ENCODE measurements at regions not wholly inside any gene's neighbourhood (a gene's known extent, or its start where the extent isn't known, plus 50 kb on each side); places are given as distances from the start of the nearest gene placed in this dataset.

DNA sequence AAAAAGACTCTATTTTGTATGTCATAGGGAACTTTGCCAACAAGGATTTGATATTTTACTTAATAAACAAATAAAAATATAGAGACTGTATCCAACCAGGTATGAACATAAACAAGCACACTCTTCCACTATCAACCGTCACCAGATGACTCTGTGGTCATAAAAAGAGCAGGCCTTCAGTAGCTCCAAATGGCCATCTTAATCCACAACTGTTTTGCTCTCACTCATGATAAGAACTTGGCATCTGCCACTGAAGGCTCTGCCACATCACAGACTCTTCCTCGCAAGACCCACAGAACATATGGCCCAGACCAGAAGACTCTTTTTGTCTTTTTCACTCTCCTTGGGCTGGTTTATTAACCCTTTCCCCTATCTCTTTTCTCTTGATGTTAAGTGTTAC lies 98.7 kb upstream of the POM121L12 start:
- WGBS, 2 experiments (ENCODE audit: insufficient coverage in 1 of 2, insufficient read length in 1 of 2): 48% methylated on average over 2 of the region's 2 CpGs; no CpG with 5 or more reads in 1 of the 2 experiments
- Histone ChIP-seq H3K27ac (ENCODE audit: low read depth, low read length) (no peak overlapping the region), H3K4me1 (ENCODE audit: control insufficient read depth, insufficient read depth, low read length) (no peaks in the 10 kb centered on the region), H3K9me3 (ENCODE audit: control insufficient read depth, low read length) (no peaks in the 10 kb centered on the region), H3K36me3 (ENCODE audit: control insufficient read depth, insufficient read depth, low read length) (no peaks in the 10 kb centered on the region), H3K4me3 (ENCODE audit: low read length) (no peak overlapping the region), H3K9ac (ENCODE audit: extremely low read depth, low read length, poor library complexity, severe bottlenecking) (no peak overlapping the region), H3K27me3 (ENCODE audit: control insufficient read depth, insufficient read depth, low read length, poor library complexity, severe bottlenecking) (no peaks in the 10 kb centered on the region)
- no peak for DNase-seq
- Mint-ChIP-seq H3K4me1 (no peaks in the 10 kb centered on the region), H3K9me3 (no peaks in the 10 kb centered on the region), H3K27ac (no peak overlapping the region), H3K4me3 (no peak overlapping the region), H3K27me3 (ENCODE audit: insufficient read depth) (no peaks in the 10 kb centered on the region), H3K36me3 (ENCODE audit: low read depth) (no peaks in the 10 kb centered on the region)
- TF ChIP-seq, protein P1, sequence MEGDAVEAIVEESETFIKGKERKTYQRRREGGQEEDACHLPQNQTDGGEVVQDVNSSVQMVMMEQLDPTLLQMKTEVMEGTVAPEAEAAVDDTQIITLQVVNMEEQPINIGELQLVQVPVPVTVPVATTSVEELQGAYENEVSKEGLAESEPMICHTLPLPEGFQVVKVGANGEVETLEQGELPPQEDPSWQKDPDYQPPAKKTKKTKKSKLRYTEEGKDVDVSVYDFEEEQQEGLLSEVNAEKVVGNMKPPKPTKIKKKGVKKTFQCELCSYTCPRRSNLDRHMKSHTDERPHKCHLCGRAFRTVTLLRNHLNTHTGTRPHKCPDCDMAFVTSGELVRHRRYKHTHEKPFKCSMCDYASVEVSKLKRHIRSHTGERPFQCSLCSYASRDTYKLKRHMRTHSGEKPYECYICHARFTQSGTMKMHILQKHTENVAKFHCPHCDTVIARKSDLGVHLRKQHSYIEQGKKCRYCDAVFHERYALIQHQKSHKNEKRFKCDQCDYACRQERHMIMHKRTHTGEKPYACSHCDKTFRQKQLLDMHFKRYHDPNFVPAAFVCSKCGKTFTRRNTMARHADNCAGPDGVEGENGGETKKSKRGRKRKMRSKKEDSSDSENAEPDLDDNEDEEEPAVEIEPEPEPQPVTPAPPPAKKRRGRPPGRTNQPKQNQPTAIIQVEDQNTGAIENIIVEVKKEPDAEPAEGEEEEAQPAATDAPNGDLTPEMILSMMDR (conservative IDR thresholded peaks at IDR 0.05): no peak

DNA sequence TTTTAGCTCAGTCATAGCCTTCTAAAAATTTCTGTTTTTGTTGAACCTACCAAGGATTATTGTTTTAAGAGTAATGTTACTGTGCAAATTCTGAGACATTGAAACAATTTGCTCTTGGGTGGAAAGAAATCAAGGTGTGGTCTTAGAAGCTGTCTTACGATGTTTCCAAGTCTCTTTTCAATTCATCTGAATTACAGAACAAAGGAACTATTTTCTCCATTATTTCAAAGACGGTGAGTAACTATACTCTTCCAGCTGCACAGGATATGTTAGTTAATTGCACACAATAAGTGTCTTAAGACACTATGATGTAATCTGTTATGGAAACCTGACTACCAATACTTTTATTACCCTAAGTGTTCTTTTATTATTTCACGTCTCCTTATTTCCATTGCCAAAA lies 106.8 kb upstream of the POM121L12 start:
- peak overlapping the region; percentile 14 for H3K4me3 ChIP-seq (ENCODE audit: low read length)
- WGBS, 2 experiments (ENCODE audit: insufficient coverage in 1 of 2, insufficient read length in 1 of 2): 87% methylated on average over 2 of the region's 3 CpGs; no CpG with 5 or more reads in 1 of the 2 experiments
- no peaks in the 10 kb centered on the region for H3K27me3 Mint-ChIP-seq (ENCODE audit: insufficient read depth)
- peaks cover 5% of the 10 kb centered on the region for H3K9me3 ChIP-seq (ENCODE audit: control insufficient read depth, low read length)
- H3K4me3 Mint-ChIP-seq: no peak overlapping the region
- TF ChIP-seq, protein P1 (conservative IDR thresholded peaks at IDR 0.05): no peak
- H3K9ac ChIP-seq (ENCODE audit: extremely low read depth, low read length, poor library complexity, severe bottlenecking): no peak overlapping the region
- H3K27ac ChIP-seq (ENCODE audit: low read depth, low read length): no peak overlapping the region
- no peaks in the 10 kb centered on the region for H3K4me1 ChIP-seq (ENCODE audit: control insufficient read depth, insufficient read depth, low read length)
- no peaks in the 10 kb centered on the region for H3K27me3 ChIP-seq (ENCODE audit: control insufficient read depth, insufficient read depth, low read length, poor library complexity, severe bottlenecking)
- no peaks in the 10 kb centered on the region for H3K36me3 ChIP-seq (ENCODE audit: control insufficient read depth, insufficient read depth, low read length)
- H3K9me3 Mint-ChIP-seq: peaks cover 17% of the 10 kb centered on the region
- no peaks in the 10 kb centered on the region for H3K36me3 Mint-ChIP-seq (ENCODE audit: low read depth)
- H3K4me1 Mint-ChIP-seq: peaks cover 2% of the 10 kb centered on the region
- H3K27ac Mint-ChIP-seq: no peak overlapping the region
- no peak for DNase-seq

DNA sequence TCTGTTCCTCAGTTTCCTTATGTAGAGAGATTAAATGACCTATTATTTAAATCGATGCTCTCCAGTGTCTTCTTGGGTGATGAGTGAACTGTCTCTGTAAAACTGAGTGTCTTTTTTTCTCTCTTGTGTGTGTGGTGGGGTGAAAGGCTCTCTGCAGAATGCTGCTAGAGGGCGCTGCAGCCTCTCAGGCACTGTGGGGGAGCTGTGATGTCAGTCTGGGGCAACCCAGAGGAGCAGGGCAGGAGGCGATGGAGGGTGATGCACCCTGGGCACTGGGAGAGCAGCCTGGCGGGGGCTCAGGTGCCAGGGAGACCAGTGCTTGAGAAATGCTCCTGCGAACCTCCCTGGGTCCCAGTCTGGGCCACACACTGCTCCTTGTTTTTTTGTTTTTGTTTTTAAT lies 110.1 kb upstream of the POM121L12 start:
- H3K36me3 Mint-ChIP-seq (ENCODE audit: low read depth): no peaks in the 10 kb centered on the region
- H3K4me1 Mint-ChIP-seq: peaks cover 6% of the 10 kb centered on the region
- Histone ChIP-seq H3K9ac (ENCODE audit: extremely low read depth, low read length, poor library complexity, severe bottlenecking) (no peak overlapping the region), H3K4me1 (ENCODE audit: control insufficient read depth, insufficient read depth, low read length) (no peaks in the 10 kb centered on the region), H3K9me3 (ENCODE audit: control insufficient read depth, low read length) (peaks cover 5% of the 10 kb centered on the region), H3K27ac (ENCODE audit: low read depth, low read length) (no peak overlapping the region), H3K36me3 (ENCODE audit: control insufficient read depth, insufficient read depth, low read length) (no peaks in the 10 kb centered on the region), H3K4me3 (ENCODE audit: low read length) (no peak overlapping the region), H3K27me3 (ENCODE audit: control insufficient read depth, insufficient read depth, low read length, poor library complexity, severe bottlenecking) (no peaks in the 10 kb centered on the region)
- peaks cover 15% of the 10 kb centered on the region for H3K9me3 Mint-ChIP-seq
- peaks cover 2% of the 10 kb centered on the region for H3K27me3 Mint-ChIP-seq (ENCODE audit: insufficient read depth)
- H3K4me3 Mint-ChIP-seq: no peak overlapping the region
- TF ChIP-seq, protein P1 (conservative IDR thresholded peaks at IDR 0.05): peak; percentile 59
- peak; percentile 64 for DNase-seq
- 88 to 93% methylated on average over 2 to 5 of the region's 5 CpGs for WGBS, 2 experiments (ENCODE audit: insufficient coverage in 1 of 2, insufficient read length in 1 of 2)
- H3K27ac Mint-ChIP-seq: no peak overlapping the region
